GM18511 (cell line): ENCODE measurements at regions not wholly inside any gene's neighbourhood (a gene's known extent, or its start where the extent isn't known, plus 50 kb on each side); places are given as distances from the start of the nearest gene placed in this dataset.
"Not testable (repeated sequence)": the region's sequence is repeated elsewhere in the genome, so short reads cannot be mapped to it uniquely, and the experiment has no call there.

ENCODE experiments used
- ATAC-seq: cut with Tn5 transposase; IDR thresholded peaks from one replicate; pipeline ENCODE4 v1.9.1; 2021; ENCODE audit warnings: mild to moderate bottlenecking, moderate library complexity; ENCODE audit not compliant: unreplicated experiment

DNA sequence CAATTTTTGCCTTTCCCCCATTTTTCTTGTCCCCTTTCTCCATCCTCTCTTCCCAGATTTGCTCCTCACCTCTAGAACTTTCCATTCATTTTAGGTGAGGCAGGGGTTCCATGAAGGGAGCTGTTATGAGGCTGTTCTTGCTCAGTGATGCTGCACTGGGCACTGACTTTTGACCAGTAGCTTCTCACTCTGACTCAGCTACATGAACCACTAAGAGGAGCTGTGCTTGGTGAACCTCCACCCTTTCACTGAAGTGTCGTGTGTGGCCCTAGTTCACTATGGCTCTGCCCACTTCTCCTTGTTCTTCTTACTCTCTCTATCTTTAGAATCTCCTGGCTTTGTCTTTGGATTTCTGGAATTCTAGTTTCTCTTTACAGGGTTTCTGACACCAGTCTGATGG is 73.4 kb upstream of the ADRA1D start:
- ATAC-seq: no peak

DNA sequence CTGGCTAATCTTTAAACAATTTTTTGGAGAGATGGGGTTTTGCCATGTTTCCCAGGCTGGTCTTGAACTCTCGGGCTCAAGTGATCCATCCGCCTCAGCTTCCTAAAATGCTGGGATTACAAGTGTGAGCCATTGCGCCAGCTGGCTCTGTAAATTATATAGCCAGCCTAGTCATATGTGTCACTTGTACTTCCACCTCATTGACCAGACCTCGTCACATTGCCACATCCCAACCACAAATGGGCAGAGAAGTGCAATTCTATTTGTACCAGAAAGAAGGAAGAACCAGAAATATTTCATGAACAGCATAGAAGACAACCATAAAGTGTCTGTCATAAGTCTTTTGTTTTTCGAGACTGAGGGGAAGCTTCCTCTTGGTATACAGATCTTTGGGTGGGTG is 71.2 kb upstream of the ADRA1D start:
- no peak for ATAC-seq

- ATAC-seq: no peak
Observed at GRCh38 chr20:4318891-4319290, 69.8 kb upstream of the ADRA1D start.

- not testable (repeated sequence) for ATAC-seq
Observed at GRCh38 chr20:4310616-4311015, 61.5 kb upstream of the ADRA1D start.

DNA sequence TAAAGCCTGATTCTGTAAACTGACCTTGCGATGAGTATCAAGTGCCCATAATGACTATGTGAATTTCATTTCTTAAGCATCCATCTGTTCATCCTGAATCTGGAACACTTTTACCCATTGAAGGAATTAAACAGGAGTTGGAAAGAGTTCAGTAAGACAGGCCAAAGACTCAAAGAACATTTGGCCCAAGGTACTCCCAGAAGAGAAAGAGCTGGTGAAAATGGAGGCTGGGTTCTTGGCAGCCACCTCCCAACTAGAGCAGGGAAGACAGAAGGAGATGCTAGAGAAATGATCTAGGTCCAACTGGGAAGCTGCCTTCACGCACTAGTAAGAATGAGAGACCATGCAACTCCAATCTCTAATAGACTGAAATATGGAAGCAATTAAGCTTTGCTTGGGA is 57.1 kb upstream of the ADRA1D start:
- ATAC-seq: no peak

- no peak for ATAC-seq
Observed at GRCh38 chr20:4305091-4305490, 56.0 kb upstream of the ADRA1D start.

GRCh38 chr20:4304601-4305000 is 55.5 kb upstream of the ADRA1D start:
- no peak for ATAC-seq

- no peak for ATAC-seq
Observed at GRCh38 chr20:4303136-4303535, 54.0 kb upstream of the ADRA1D start.

GRCh38 chr20:4300921-4301320 is 51.8 kb upstream of the ADRA1D start:
- no peak for ATAC-seq

DNA sequence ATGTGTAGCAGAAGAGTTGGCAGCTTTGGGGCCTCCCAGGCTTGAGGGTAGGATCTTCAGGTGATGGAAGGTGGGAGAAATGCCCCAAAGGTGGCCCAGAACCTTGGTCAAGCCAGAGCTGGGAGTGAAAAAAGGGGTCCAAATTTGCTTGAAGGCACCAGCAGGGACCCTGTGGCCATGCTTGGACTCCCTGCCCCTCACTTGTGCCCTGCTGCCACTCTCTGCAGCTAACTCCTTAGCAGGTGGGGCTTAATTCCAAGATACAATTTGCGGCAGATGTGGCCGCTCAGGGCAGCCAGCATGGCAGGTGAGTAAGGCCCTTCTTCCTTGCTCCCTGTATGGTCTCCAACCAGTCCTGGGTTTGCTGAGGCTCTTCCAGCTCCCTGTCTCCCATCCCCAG is 51.3 kb upstream of the ADRA1D start:
- no peak for ATAC-seq

GRCh38 chr20:4299773-4300172 is 50.7 kb upstream of the ADRA1D start:
- no peak for ATAC-seq

GRCh38 chr20:4299216-4299615 is 50.1 kb upstream of the ADRA1D start:
- no peak for ATAC-seq
